H1 (cell line): ENCODE measurements at regions not wholly inside any gene's neighbourhood (a gene's known extent, or its start where the extent isn't known, plus 50 kb on each side); places are given as distances from the start of the nearest gene placed in this dataset.

ENCODE experiments used
- CTCF ChIA-PET: fragments of 300-600 bp; sonication (Branson Sonifier 250); formaldehyde crosslinking; loops from one replicate; lab custom pipeline; 2021; ENCODE audit not compliant: partially characterized antibody; lab: Charles Lee
- POLR2A ChIA-PET: fragments of 300-600 bp; sonication (Branson Sonifier 250); formaldehyde crosslinking; loops from one replicate; lab custom pipeline; 2021; ENCODE audit warnings: inconsistent platforms; ENCODE audit not compliant: partially characterized antibody; lab: Charles Lee
- DNase-seq, 2 experiments: peaks; one replicate each; pipeline versions ENCODE4 v3.0.0 to v3.0.0-alpha.2; 2010 to 2022; ENCODE audit warnings: low spot score in 2 of 2, low read depth in 1 of 2, mixed read lengths in 1 of 2
- FAIRE-seq: peaks from 2 replicates; lab custom pipeline; 2011; peaks lifted over from hg19 to GRCh38; lab: Jason Lieb, UNC
- H2AFZ ChIP-seq: 2 replicates; pipeline ENCODE4 v1.8.1; 2012; ENCODE audit warnings: low read length, inconsistent platforms
- H2AK5ac ChIP-seq: 2 replicates; pipeline ENCODE4 v1.6.1; 2013; ENCODE audit warnings: low read depth, low read length
- H2BK120ac ChIP-seq: replicated peaks from 2 replicates; pipeline ENCODE3; 2013; ENCODE audit warnings: low read depth, low read length, inconsistent platforms
- H2BK12ac ChIP-seq: 2 replicates; pipeline ENCODE4 v1.6.1; 2013; ENCODE audit warnings: low read depth, low read length
- H2BK15ac ChIP-seq: 2 replicates; pipeline ENCODE4 v1.6.1; 2013; ENCODE audit warnings: low read length
- H2BK20ac ChIP-seq: 2 replicates; pipeline ENCODE4 v1.6.1; 2013; ENCODE audit warnings: low read length
- H2BK5ac ChIP-seq: 2 replicates; pipeline ENCODE4 v1.6.1; 2013; ENCODE audit warnings: low read depth, low read length
- H3K14ac ChIP-seq: 2 replicates; pipeline ENCODE4 v1.6.1; 2013; ENCODE audit warnings: inconsistent platforms; ENCODE audit not compliant: insufficient read length
- H3K18ac ChIP-seq: 2 replicates; pipeline ENCODE4 v1.6.1; 2013; ENCODE audit warnings: low read length; ENCODE audit errors: extremely low read depth
- H3K23ac ChIP-seq: 2 replicates; pipeline ENCODE4 v1.6.1; 2013; ENCODE audit warnings: inconsistent platforms; ENCODE audit not compliant: insufficient read length
- H3K23me2 ChIP-seq: 2 replicates; pipeline ENCODE4 v1.6.1; 2013; ENCODE audit warnings: low read depth, low read length
- H3K27ac ChIP-seq: 2 replicates; pipeline ENCODE4 v1.6.1; 2011; ENCODE audit warnings: low read depth, low read length, inconsistent platforms
- H3K27me3 ChIP-seq, 4 experiments: replicated peaks in 1 of 4; 1 replicate in 1 of 4; 2 replicates in 3 of 4; pipeline versions ENCODE4 v1.6.1 to v1.8.1; 2011 to 2013; ENCODE audit warnings: low read length in 3 of 4, mild to moderate bottlenecking in 3 of 4, inconsistent platforms in 2 of 4, mixed read lengths in 2 of 4, moderate library complexity in 1 of 4; ENCODE audit not compliant: control insufficient read depth in 3 of 4, insufficient read depth in 3 of 4; ENCODE audit errors: extremely low read depth in 1 of 4
- H3K36me3 ChIP-seq, 4 experiments: 2 replicates each; pipeline versions ENCODE4 v1.6.1 to v1.8.1; 2011 to 2013; ENCODE audit warnings: mild to moderate bottlenecking in 4 of 4, low read length in 3 of 4, moderate library complexity in 2 of 4, control low read depth in 1 of 4, inconsistent platforms in 1 of 4; ENCODE audit not compliant: insufficient read depth in 4 of 4, control insufficient read depth in 2 of 4
- H3K4ac ChIP-seq: replicated peaks from 2 replicates; pipeline ENCODE3; 2013; ENCODE audit warnings: low read length, low read depth, mixed read lengths, inconsistent platforms; ENCODE audit not compliant: insufficient read length
- H3K4me1 ChIP-seq, 4 experiments: replicated peaks in 1 of 4; 1 replicate in 1 of 4; 2 replicates in 3 of 4; pipeline versions ENCODE4 v1.6.1 to v1.8.1; 2011 to 2013; ENCODE audit warnings: low read length in 3 of 4, inconsistent platforms in 2 of 4, mixed read lengths in 1 of 4; ENCODE audit not compliant: insufficient read depth in 4 of 4, control insufficient read depth in 3 of 4
- H3K4me2 ChIP-seq, 2 experiments: 2 replicates each; pipeline versions ENCODE4 v1.6.1 to v1.8.1; 2011 to 2013; ENCODE audit warnings: low read depth in 2 of 2, low read length in 2 of 2, control low read depth in 1 of 2, inconsistent platforms in 1 of 2, mild to moderate bottlenecking in 1 of 2; ENCODE audit not compliant: insufficient read depth in 1 of 2
- H3K4me3 ChIP-seq, 4 experiments: fragments of 200-600, 300-600 bp in 1 of 4; sonication (generic), shearing (Covaris generic), sonication (Bioruptor Twin) in 1 of 4; 2 replicates each; pipeline versions ENCODE4 v1.5.1 to v1.8.1; 2011 to 2016; ENCODE audit warnings: low read length in 4 of 4, low read depth in 3 of 4, control low read depth in 2 of 4, inconsistent platforms in 2 of 4, mild to moderate bottlenecking in 2 of 4, mixed read lengths in 1 of 4, moderate library complexity in 1 of 4; ENCODE audit not compliant: insufficient read depth in 2 of 4; ENCODE audit errors: extremely low read depth in 1 of 4
- H3K56ac ChIP-seq: replicated peaks from 2 replicates; pipeline ENCODE3; 2013; ENCODE audit warnings: low read depth, mild to moderate bottlenecking, mixed read lengths, low read length, inconsistent platforms; ENCODE audit not compliant: insufficient read length
- H3K79me1 ChIP-seq: 2 replicates; pipeline ENCODE4 v1.6.1; 2013; ENCODE audit warnings: low read depth, low read length, control low read depth
- H3K79me2 ChIP-seq, 2 experiments: 2 replicates each; pipeline versions ENCODE4 v1.6.1 to v1.8.1; 2012 to 2013; ENCODE audit warnings: low read length in 2 of 2, mild to moderate bottlenecking in 2 of 2, inconsistent platforms in 1 of 2; ENCODE audit not compliant: insufficient read depth in 2 of 2, control insufficient read depth in 1 of 2
- H3K9ac ChIP-seq, 4 experiments: replicated peaks in 1 of 4; 1 replicate in 1 of 4; 2 replicates in 3 of 4; pipeline versions ENCODE4 v1.6.1 to v1.8.1; 2011 to 2013; ENCODE audit warnings: low read depth in 3 of 4, low read length in 3 of 4, control low read depth in 2 of 4, mild to moderate bottlenecking in 2 of 4, moderate library complexity in 2 of 4, inconsistent platforms in 1 of 4; ENCODE audit errors: extremely low read depth in 1 of 4
- H3K9me3 ChIP-seq, 2 experiments: 2 replicates each; pipeline versions ENCODE4 v1.6.1 to v1.8.1; 2012 to 2013; ENCODE audit warnings: mild to moderate bottlenecking in 2 of 2, moderate library complexity in 2 of 2, control low read depth in 1 of 2, inconsistent platforms in 1 of 2, low read depth in 1 of 2, low read length in 1 of 2, mixed read lengths in 1 of 2; ENCODE audit not compliant: insufficient read depth in 2 of 2
- H4K20me1 ChIP-seq, 2 experiments: replicated peaks in 1 of 2; 2 replicates each; pipeline versions ENCODE3 to v1.8.1; 2011 to 2013; ENCODE audit warnings: inconsistent platforms in 2 of 2, low read length in 2 of 2, mild to moderate bottlenecking in 1 of 2; ENCODE audit not compliant: insufficient read depth in 2 of 2, control insufficient read depth in 1 of 2
- H4K5ac ChIP-seq: 2 replicates; pipeline ENCODE4 v1.6.1; 2013; ENCODE audit warnings: low read length, low read depth, mixed read lengths, inconsistent platforms; ENCODE audit not compliant: insufficient read length
- H4K8ac ChIP-seq: 2 replicates; pipeline ENCODE4 v1.8.0; 2013; ENCODE audit warnings: mild to moderate bottlenecking, moderate library complexity, low read length, inconsistent platforms; ENCODE audit not compliant: insufficient read depth; ENCODE audit errors: extremely low read depth
- H4K91ac ChIP-seq: replicated peaks from 2 replicates; pipeline ENCODE3; 2013; ENCODE audit warnings: low read length, mixed read lengths, inconsistent platforms; ENCODE audit not compliant: insufficient read length
- CBX8 ChIP-seq: fragments of 300-800, 300-1000 bp; sonication (generic); IDR thresholded peaks from 2 replicates; pipeline ENCODE4 v1.7.1; 2016; ENCODE audit warnings: low read depth, low read length, borderline replicate concordance
- CEBPB ChIP-seq: IDR thresholded peaks from 2 replicates; pipeline ENCODE4 v1.6.1; 2012; ENCODE audit warnings: low read depth, low read length
- CHD2 ChIP-seq: IDR thresholded peaks from 2 replicates; pipeline ENCODE4 v1.6.1; 2012; ENCODE audit warnings: low read length, improper control_type of control experiment
- MAFK ChIP-seq: IDR thresholded peaks from 2 replicates; pipeline ENCODE4 v1.6.1; 2012; ENCODE audit warnings: low read depth, mild to moderate bottlenecking, improper control_type of control experiment, low read length
- RFX5 ChIP-seq: IDR thresholded peaks from 2 replicates; pipeline ENCODE4 v1.6.1; 2011; ENCODE audit warnings: low read depth, low read length, improper control_type of control experiment, borderline replicate concordance
- RNF2 ChIP-seq: fragments of 200-900, 300-1000 bp; sonication (generic); IDR thresholded peaks from 2 replicates; pipeline ENCODE4 v1.7.1; 2016; ENCODE audit warnings: borderline replicate concordance, low read depth, mild to moderate bottlenecking, antibody characterized with exemption, low read length; ENCODE audit not compliant: poor library complexity, severe bottlenecking; ENCODE audit errors: missing control alignments
- RXRA ChIP-seq: IDR thresholded peaks from 2 replicates; pipeline ENCODE4 v1.6.1; 2011; ENCODE audit warnings: low read depth, mild to moderate bottlenecking, low read length, moderate library complexity; ENCODE audit not compliant: insufficient read depth
- SIN3A ChIP-seq, 2 experiments: IDR thresholded peaks in 1 of 2; conservative IDR thresholded peaks in 1 of 2; 2 replicates each; pipeline ENCODE4 v1.6.1; 2011 to 2012; ENCODE audit warnings: low read length in 2 of 2, improper control_type of control experiment in 1 of 2, low read depth in 1 of 2, mild to moderate bottlenecking in 1 of 2
- SRF ChIP-seq: IDR thresholded peaks from 2 replicates; pipeline ENCODE4 v1.6.1; 2011; ENCODE audit warnings: mild to moderate bottlenecking, low read depth, low read length, moderate library complexity
- TCF12 ChIP-seq: IDR thresholded peaks from 2 replicates; pipeline ENCODE4 v1.6.1; 2011; ENCODE audit warnings: low read depth, mild to moderate bottlenecking, low read length
- TEAD4 ChIP-seq: IDR thresholded peaks from 2 replicates; pipeline ENCODE4 v1.6.1; 2012; ENCODE audit warnings: low read depth, low read length, inconsistent platforms, mixed read lengths
- YY1 ChIP-seq: IDR thresholded peaks from 2 replicates; pipeline ENCODE4 v1.6.1; 2011; ENCODE audit warnings: low read depth, mild to moderate bottlenecking, low read length
- ZNF274 ChIP-seq: IDR thresholded peaks from 2 replicates; pipeline ENCODE4 v1.7.0; 2012; ENCODE audit warnings: low read length, borderline replicate concordance; ENCODE audit errors: extremely low read depth
- WGBS, 2 experiments: shearing (Covaris generic) in 1 of 2; methylation state at CpG; one replicate each; pipeline versions ENCODE4 v1.1.6 to v1.1.7; 2013 to 2015; ENCODE audit warnings: low lambda C conversion rate in 2 of 2, mixed read lengths in 2 of 2, inconsistent platforms in 1 of 2, low coverage in 1 of 2, missing lambda C conversion rate in 1 of 2; ENCODE audit not compliant: insufficient replicate concordance in 2 of 2, insufficient coverage in 1 of 2, insufficient read length in 1 of 2; ENCODE audit errors: extremely low coverage in 1 of 2, missing lambda C conversion rate in 1 of 2; 5-methylcytosine and 5-hydroxymethylcytosine counted together

DNA sequence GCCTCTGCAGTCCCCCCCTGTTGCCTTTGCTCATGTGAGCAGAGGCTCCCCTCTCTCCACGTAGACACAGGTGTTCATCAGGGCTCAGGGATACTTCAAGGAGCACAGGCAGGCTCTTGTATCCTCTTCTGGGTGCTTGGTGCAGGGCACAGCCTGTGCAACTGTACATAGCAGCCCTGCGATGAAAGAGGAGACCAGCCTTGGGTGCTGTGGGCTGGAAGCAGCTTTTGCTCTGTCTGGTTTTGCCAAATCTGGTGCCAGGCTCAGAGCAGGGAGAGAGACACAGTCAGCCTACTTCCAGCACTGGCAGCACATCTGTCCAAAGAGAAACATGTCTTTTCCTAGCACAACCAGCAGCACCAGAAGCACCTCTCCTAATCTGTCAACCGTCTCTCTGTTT is 132.1 kb downstream of the ETS2 start:
- no peak for FAIRE-seq
- Histone ChIP-seq H2AFZ (no peak overlapping the region), H3K36me3 (no peaks in the 10 kb centered on the region)

More for the DNA sequence above, 132.1 kb downstream of the ETS2 start:
- no peak overlapping the region for H3K4ac ChIP-seq
- TF ChIP-seq SRF, result no peak
- TF ChIP-seq SIN3A (conservative IDR thresholded peaks at IDR 0.05 in 1 of 2, IDR thresholded peaks at IDR 0.05 in 1 of 2; ENCODE audit: low read depth in 1 of 2, low read length in 2 of 2), result no peak
- TF ChIP-seq MAFK, result no peak
- no peak for TF ChIP-seq RNF2
- TF ChIP-seq CHD2, result no peak
- TF ChIP-seq TEAD4, result no peak
- TF ChIP-seq YY1, result no peak
- no peak for TF ChIP-seq ZNF274
- no peak for TF ChIP-seq RXRA
- no peak for TF ChIP-seq RFX5
- no peak for TF ChIP-seq CBX8
- TF ChIP-seq CEBPB, result no peak
- TF ChIP-seq TCF12, result no peak
- TF ChIP-seq, all 59 proteins: peak for 0
- no peak for DNase-seq
- no peak overlapping the region for H3K56ac ChIP-seq
- no peak overlapping the region for H2BK120ac ChIP-seq
- ChIA-PET POLR2A (no interaction called here), CTCF (no interaction called here)
- no peaks in the 10 kb centered on the region for H4K20me1 ChIP-seq
- H2BK20ac ChIP-seq, result no peak overlapping the region
- no peak overlapping the region for H2AK5ac ChIP-seq
- no peak overlapping the region for H4K8ac ChIP-seq
- H3K4me2 ChIP-seq, result no peak overlapping the region
- WGBS, 2 experiments, result 90% methylated on average over 3 of the region's 3 CpGs; no CpG with 5 or more reads in 1 of the 2 experiments
- no peak overlapping the region for H4K5ac ChIP-seq
- H3K18ac ChIP-seq, result no peak overlapping the region
- H2BK15ac ChIP-seq, result no peak overlapping the region
- no peaks in the 10 kb centered on the region for H3K4me1 ChIP-seq
- H3K79me1 ChIP-seq, result no peaks in the 10 kb centered on the region
- H3K27me3 ChIP-seq, result no peaks in the 10 kb centered on the region
- H3K79me2 ChIP-seq, result no peaks in the 10 kb centered on the region
- no peak overlapping the region for H2BK5ac ChIP-seq
- H3K9ac ChIP-seq, result no peak overlapping the region
- H3K4me3 ChIP-seq, result no peak overlapping the region
- no peak overlapping the region for H3K14ac ChIP-seq
- H3K23ac ChIP-seq, result no peak overlapping the region
- H3K23me2 ChIP-seq, result no peaks in the 10 kb centered on the region
- no peak overlapping the region for H3K27ac ChIP-seq
- no peaks in the 10 kb centered on the region for H3K9me3 ChIP-seq
- H2BK12ac ChIP-seq, result no peak overlapping the region
- H4K91ac ChIP-seq, result no peak overlapping the region
